Lower leg skin (tissue), 4 donors: ENCODE measurements at regions not wholly inside any gene's neighbourhood (a gene's known extent, or its start where the extent isn't known, plus 50 kb on each side); places are given as distances from the start of the nearest gene placed in this dataset.

Experiments
- DNase-seq, 2 donors: peaks; one replicate each; pipeline ENCODE4 v3.0.0-alpha.2; 2019; ENCODE audit warnings: low spot score in 2 of 2
- H3K4me3 ChIP-seq: fragments of 200-600 bp; sonication (generic); 2 replicates; pipeline ENCODE4 v1.5.1; 2017; ENCODE audit warnings: mild to moderate bottlenecking, low read depth; ENCODE audit not compliant: poor library complexity, severe bottlenecking
- POLR2A ChIP-seq, 2 donors: fragments of 450-650 bp; IDR thresholded peaks; one replicate each; pipeline ENCODE4 v1.6.1; 2016 to 2017; ENCODE audit warnings: antibody characterized with exemption in 2 of 2, mild to moderate bottlenecking in 1 of 2, moderate library complexity in 1 of 2
- WGBS, 2 donors: methylation state at CpG; one replicate each; pipeline ENCODE4 v1.1.5; 2018; 5-methylcytosine and 5-hydroxymethylcytosine counted together
- intact Hi-C: fragments of 100-400 bp; cut with DNase I; formaldehyde crosslinking; loops from one replicate; pipeline ENCODE4 v1.15.0; 2023; ENCODE audit warnings: low total_unique reads
- TF ChIP-seq, protein P1 (sequence below), 3 donors: fragments of 450-650 bp; IDR thresholded peaks; one replicate each; pipeline ENCODE4 v1.5.1; 2016; ENCODE audit warnings: antibody characterized with exemption in 3 of 3, mild to moderate bottlenecking in 3 of 3, moderate library complexity in 2 of 3

DNA sequence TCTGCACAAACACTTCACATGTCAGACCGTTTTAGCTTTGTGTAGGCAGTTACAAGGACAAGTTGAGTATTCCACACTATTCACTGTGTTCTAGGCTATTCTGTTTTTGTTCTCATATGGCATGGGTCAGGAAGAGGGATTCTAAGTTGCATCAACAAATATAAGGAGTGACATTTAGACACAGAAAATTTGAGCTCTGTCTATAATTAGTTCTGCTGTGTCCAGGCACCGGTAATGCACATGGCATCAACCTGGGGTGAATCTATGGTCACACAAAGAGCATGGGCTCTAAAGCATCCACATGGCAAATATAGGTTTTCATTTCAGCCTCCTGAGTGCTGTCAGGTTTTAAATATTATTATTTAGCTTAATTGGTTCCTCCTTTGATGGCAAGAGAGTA, 130.4 kb upstream of the PMFBP1 start:
- H3K4me3 ChIP-seq, result no peak overlapping the region
- WGBS, 2 donors, result 81 to 83% methylated on average over 2 of the region's 2 CpGs
- TF ChIP-seq, protein P1, sequence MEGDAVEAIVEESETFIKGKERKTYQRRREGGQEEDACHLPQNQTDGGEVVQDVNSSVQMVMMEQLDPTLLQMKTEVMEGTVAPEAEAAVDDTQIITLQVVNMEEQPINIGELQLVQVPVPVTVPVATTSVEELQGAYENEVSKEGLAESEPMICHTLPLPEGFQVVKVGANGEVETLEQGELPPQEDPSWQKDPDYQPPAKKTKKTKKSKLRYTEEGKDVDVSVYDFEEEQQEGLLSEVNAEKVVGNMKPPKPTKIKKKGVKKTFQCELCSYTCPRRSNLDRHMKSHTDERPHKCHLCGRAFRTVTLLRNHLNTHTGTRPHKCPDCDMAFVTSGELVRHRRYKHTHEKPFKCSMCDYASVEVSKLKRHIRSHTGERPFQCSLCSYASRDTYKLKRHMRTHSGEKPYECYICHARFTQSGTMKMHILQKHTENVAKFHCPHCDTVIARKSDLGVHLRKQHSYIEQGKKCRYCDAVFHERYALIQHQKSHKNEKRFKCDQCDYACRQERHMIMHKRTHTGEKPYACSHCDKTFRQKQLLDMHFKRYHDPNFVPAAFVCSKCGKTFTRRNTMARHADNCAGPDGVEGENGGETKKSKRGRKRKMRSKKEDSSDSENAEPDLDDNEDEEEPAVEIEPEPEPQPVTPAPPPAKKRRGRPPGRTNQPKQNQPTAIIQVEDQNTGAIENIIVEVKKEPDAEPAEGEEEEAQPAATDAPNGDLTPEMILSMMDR (IDR thresholded peaks at IDR 0.05), result no peak
- no peak for TF ChIP-seq POLR2A (IDR thresholded peaks at IDR 0.05)
- intact Hi-C loops, result no loop called here
- no peak for DNase-seq

DNA sequence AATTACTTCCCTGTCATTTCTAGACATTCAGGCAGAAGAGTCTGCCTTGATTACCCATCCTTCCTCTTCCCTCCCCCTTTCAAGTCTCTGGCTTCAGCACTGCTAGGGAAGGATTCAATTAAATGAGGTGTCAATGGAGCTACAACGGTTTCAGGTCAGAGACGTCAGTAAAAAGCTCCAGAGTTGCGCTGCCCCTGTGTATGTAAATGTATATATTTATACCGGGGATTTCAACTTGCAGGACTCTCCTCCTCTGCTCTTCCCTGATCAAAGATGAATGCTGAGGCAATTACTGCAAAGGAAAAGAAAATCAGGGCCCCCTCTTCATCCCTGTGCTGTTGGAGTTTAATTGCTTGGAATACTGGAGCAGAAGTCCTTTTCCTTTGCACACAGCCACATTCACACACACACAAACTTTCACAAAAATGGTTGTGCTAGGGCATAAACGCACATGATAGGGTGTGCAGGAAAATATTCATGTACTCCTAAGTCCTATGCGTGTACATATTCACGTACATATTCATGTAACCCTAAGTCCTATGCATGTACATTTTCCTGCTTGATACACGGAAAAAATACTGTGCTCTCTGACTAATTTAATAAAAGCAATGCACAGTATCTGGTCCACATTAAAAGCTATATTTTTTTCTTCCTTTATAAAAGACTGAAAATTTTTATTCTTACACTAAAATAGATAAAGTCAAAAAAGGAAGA, 129.7 kb upstream of the PMFBP1 start:
- 69 to 71% methylated on average over 8 of the region's 8 CpGs for WGBS, 2 donors
- intact Hi-C loops, result no loop called here
- TF ChIP-seq, protein P1 (IDR thresholded peaks at IDR 0.05), result no peak
- TF ChIP-seq POLR2A (IDR thresholded peaks at IDR 0.05), result no peak
- H3K4me3 ChIP-seq, result no peak overlapping the region
- DNase-seq, result no peak

DNA sequence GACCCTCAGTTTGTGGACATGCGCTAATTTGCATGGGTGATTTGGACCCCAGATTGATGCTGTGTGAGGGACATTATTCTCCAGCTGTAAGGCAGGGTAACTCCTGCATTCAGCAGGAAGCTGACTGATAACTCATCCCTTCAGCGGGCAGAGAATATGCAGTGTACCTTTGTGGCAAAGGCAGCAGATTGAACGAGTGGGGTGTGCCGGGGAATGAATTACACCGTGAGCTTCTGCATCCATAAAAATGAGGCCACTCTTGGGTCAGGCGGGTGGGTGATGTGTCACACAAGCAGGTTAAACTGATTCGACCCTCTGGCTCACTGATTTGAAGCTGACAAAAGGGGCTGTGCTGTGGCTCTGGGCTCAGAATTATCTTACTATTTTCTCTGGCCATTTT, 128.9 kb upstream of the PMFBP1 start:
- no peak for TF ChIP-seq POLR2A (IDR thresholded peaks at IDR 0.05)
- TF ChIP-seq, protein P1 (IDR thresholded peaks at IDR 0.05), result no peak
- H3K4me3 ChIP-seq, result no peak overlapping the region
- intact Hi-C loops, result no loop called here
- no peak for DNase-seq
- WGBS, 2 donors, result 54 to 70% methylated on average over 7 of the region's 7 CpGs

DNA sequence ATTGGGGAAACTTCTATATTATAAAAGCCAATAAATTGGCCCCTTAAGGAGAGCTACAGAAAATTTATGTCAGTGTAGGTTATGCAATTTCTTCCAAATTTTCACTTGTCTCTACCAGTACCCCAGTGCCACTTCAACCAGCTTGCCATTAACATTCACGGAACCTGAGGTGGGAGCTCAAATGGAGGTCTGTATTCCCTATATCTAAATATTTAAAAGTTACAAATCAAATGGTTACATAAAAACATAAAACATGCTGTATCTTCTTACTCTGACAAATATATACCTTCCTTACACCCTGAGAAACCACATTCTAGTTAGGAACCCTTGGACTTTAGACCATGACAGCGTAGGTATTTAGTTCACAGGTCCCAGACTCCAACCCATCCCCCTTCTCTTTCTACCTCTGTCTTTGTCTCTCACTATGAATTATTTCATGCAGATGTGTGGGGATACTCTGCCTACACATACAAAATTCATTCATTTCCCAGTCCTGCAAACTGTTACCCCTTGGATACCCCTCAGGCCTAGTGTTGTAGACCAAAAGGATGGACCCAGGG, 127.8 kb upstream of the PMFBP1 start:
- WGBS, 2 donors, result 94 to 95% methylated on average over 2 of the region's 2 CpGs
- intact Hi-C loops, result no loop called here
- no peak for DNase-seq
- TF ChIP-seq, protein P1 (IDR thresholded peaks at IDR 0.05), result no peak
- TF ChIP-seq POLR2A (IDR thresholded peaks at IDR 0.05), result no peak
- H3K4me3 ChIP-seq, result no peak overlapping the region

DNA sequence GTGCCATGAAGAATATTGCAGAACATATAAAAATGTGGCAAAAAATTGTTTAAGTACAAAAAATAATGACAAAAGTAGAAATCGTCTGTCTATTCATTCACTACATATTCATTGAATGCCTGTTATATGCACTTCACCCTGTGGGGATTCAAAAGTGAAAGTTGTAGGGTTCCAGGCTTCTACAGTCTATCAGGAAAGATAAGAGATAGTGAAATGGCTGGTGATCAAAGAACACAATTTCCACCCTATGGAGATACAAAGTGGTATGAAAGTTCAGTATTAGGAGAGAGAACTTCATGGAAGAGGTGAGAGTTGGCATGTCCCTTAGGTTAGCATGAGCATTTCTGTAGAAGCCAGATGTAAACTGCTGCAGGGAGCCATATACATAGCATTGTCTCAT, 127.0 kb upstream of the PMFBP1 start:
- intact Hi-C loops, result no loop called here
- no peak overlapping the region for H3K4me3 ChIP-seq
- DNase-seq, result no peak
- TF ChIP-seq POLR2A (IDR thresholded peaks at IDR 0.05), result no peak
- TF ChIP-seq, protein P1 (IDR thresholded peaks at IDR 0.05), result no peak
- 76 to 93% methylated on average over 1 of the region's 1 CpG for WGBS, 2 donors

DNA sequence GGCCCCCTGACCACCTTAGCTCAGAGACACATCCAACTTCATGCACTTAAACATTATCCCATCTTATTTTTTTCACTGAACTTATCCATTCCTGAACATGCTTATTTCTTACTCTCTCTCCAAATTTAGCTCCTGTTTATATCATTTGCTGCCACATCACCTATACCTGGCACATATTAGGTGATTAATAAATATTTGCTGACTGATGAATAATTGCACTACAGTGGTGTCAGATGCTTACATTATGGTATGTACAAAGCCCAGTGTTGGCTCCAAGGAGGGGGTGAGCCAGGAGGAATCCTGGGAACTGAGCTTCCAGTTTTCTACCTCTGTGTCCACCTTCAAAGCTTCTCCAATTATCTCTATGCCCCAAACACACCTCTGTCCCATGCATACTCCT, 124.0 kb upstream of the PMFBP1 start:
- DNase-seq, result no peak
- intact Hi-C loops, result no loop called here
- H3K4me3 ChIP-seq, result no peak overlapping the region
- TF ChIP-seq, protein P1 (IDR thresholded peaks at IDR 0.05), result no peak
- no peak for TF ChIP-seq POLR2A (IDR thresholded peaks at IDR 0.05)
